Keratinocyte (primary cell): ENCODE measurements at regions not wholly inside any gene's neighbourhood (a gene's known extent, or its start where the extent isn't known, plus 50 kb on each side); places are given as distances from the start of the nearest gene placed in this dataset.

ENCODE experiments used
- EZH2 ChIP-seq: IDR thresholded peaks from one replicate; pipeline ENCODE4 v1.6.1; 2012; ENCODE audit warnings: inconsistent platforms, mild to moderate bottlenecking, low read length, moderate library complexity
- TF ChIP-seq, protein P1 (sequence below), 3 experiments: IDR thresholded peaks in 1 of 3; conservative IDR thresholded peaks in 1 of 3; optimal IDR thresholded peaks in 1 of 3; 2 replicates in 2 of 3; 3 replicates in 1 of 3; pipeline versions ENCODE3 to v1.5.1; 2011; ENCODE audit warnings: low read length in 3 of 3, mild to moderate bottlenecking in 3 of 3, moderate library complexity in 2 of 3, control low read depth in 1 of 3, inconsistent platforms in 1 of 3; ENCODE audit not compliant: insufficient read depth in 2 of 3; ENCODE audit errors: extremely low read depth in 1 of 3

DNA sequence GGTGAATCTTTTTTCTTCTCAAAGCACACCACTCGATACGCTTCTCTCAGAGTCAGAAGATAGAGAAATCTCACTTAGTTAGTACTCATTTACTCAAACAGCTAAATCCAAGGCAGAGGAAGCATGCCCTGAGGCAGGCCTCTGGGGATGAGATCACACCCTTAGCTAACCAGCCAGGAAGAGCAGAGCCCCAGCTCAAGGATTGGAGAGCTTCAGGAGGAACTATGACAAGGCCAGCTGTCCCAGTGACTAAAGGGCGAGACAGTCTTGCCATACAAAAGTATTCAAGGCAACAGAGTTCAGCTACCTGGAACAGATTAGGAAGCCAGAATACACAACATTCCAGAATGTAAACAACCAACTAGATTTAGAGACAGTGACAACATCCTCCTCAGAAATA is 197.7 kb upstream of the CCDC196 start:
- TF ChIP-seq, protein P1, sequence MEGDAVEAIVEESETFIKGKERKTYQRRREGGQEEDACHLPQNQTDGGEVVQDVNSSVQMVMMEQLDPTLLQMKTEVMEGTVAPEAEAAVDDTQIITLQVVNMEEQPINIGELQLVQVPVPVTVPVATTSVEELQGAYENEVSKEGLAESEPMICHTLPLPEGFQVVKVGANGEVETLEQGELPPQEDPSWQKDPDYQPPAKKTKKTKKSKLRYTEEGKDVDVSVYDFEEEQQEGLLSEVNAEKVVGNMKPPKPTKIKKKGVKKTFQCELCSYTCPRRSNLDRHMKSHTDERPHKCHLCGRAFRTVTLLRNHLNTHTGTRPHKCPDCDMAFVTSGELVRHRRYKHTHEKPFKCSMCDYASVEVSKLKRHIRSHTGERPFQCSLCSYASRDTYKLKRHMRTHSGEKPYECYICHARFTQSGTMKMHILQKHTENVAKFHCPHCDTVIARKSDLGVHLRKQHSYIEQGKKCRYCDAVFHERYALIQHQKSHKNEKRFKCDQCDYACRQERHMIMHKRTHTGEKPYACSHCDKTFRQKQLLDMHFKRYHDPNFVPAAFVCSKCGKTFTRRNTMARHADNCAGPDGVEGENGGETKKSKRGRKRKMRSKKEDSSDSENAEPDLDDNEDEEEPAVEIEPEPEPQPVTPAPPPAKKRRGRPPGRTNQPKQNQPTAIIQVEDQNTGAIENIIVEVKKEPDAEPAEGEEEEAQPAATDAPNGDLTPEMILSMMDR (optimal IDR thresholded peaks at IDR 0.05 in 1 of 3, IDR thresholded peaks at IDR 0.05 in 1 of 3, conservative IDR thresholded peaks at IDR 0.05 in 1 of 3; ENCODE audit: extremely low read depth in 1 of 3, insufficient read depth in 2 of 3, low read length in 3 of 3): no peak
- no peak for TF ChIP-seq EZH2
